GM21526 (cell line): ENCODE measurements at regions not wholly inside any gene's neighbourhood (a gene's known extent, or its start where the extent isn't known, plus 50 kb on each side); places are given as distances from the start of the nearest gene placed in this dataset.
"Not testable (repeated sequence)": the region's sequence is repeated elsewhere in the genome, so short reads cannot be mapped to it uniquely, and the experiment has no call there.

ENCODE experiments used
- ATAC-seq: cut with Tn5 transposase; IDR thresholded peaks from one replicate; pipeline ENCODE4 v1.9.1; 2021; ENCODE audit warnings: moderate library complexity; ENCODE audit not compliant: unreplicated experiment, low FRiP score

GRCh38 chr3:127045435-127046045, 62.6 kb downstream of the PLXNA1 start:
- ATAC-seq = no peak

GRCh38 chr3:127046690-127047089, 63.8 kb downstream of the PLXNA1 start:
- not testable (repeated sequence) for ATAC-seq

GRCh38 chr3:127049393-127049792, 66.5 kb downstream of the PLXNA1 start:
- no peak for ATAC-seq

GRCh38 chr3:127050733-127051132, 67.8 kb downstream of the PLXNA1 start:
- ATAC-seq = no peak

- no peak for ATAC-seq
Observed at GRCh38 chr3:127052121-127052561, 69.2 kb downstream of the PLXNA1 start.

GRCh38 chr3:127053026-127053425, 70.1 kb downstream of the PLXNA1 start:
- ATAC-seq = no peak

- no peak for ATAC-seq
Observed at GRCh38 chr3:127053450-127053849, 70.5 kb downstream of the PLXNA1 start.

- no peak for ATAC-seq
Observed at GRCh38 chr3:127053979-127054378, 71.1 kb downstream of the PLXNA1 start.

GRCh38 chr3:127056281-127056680, 73.4 kb downstream of the PLXNA1 start:
- ATAC-seq = no peak

- no peak for ATAC-seq
Observed at GRCh38 chr3:127056976-127057375, 74.1 kb downstream of the PLXNA1 start.

GRCh38 chr3:127059072-127059471, 76.2 kb downstream of the PLXNA1 start:
- ATAC-seq = no peak

GRCh38 chr3:127061641-127062040, 78.7 kb downstream of the PLXNA1 start:
- ATAC-seq = no peak

- no peak for ATAC-seq
Observed at GRCh38 chr3:127062926-127063325, 80.0 kb downstream of the PLXNA1 start.

- ATAC-seq = no peak
Observed at GRCh38 chr3:127063916-127064315, 81.0 kb downstream of the PLXNA1 start.

- ATAC-seq = no peak
Observed at GRCh38 chr3:127064391-127065137, 81.6 kb downstream of the PLXNA1 start.

- no peak for ATAC-seq
Observed at GRCh38 chr3:127065138-127065427, 82.2 kb downstream of the PLXNA1 start.

GRCh38 chr3:127065561-127066290, 82.8 kb downstream of the PLXNA1 start:
- no peak for ATAC-seq

GRCh38 chr3:127066635-127067034, 83.7 kb downstream of the PLXNA1 start:
- no peak for ATAC-seq

- no peak for ATAC-seq
Observed at GRCh38 chr3:127067116-127067910, 84.4 kb downstream of the PLXNA1 start.

- ATAC-seq = no peak
Observed at GRCh38 chr3:127068111-127068810, 85.3 kb downstream of the PLXNA1 start.
